ENCODE measurements at regions not wholly inside any gene's neighbourhood (a gene's known extent, or its start where the extent isn't known, plus 50 kb on each side); places are given as distances from the start of the nearest gene placed in this dataset.

DNA sequence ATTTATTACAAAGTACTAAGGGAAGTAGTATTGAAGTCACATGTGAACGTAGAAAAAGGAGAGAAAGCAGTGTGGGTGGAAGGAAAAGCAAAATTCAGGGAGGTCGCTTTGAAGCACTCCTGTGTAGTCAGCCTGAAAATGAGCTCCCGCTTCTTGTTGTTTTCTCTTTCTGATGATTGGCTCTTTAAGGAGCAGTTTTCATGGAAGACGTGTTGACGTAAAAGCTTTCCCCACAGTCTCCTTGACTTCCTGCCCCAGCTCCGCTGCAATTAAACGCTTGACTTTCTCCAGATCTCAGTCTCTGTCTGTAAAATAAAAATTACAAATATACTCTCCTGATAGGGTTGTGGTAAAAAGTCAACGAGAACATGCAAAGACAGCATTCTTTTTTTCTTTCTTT, 661.5 kb upstream of the ZP4 start:
- DNase-seq, result no peak
- no peak overlapping the region for H4K5ac ChIP-seq (ENCODE audit: insufficient read length, low read depth, low read length)
- H2BK5ac ChIP-seq (ENCODE audit: insufficient read length, low read length), result no peak overlapping the region
- H3K27me3 Mint-ChIP-seq (ENCODE audit: low read depth), result no peaks in the 10 kb centered on the region
- H2AK5ac ChIP-seq (ENCODE audit: insufficient read length, low read length), result no peak overlapping the region
- no peak overlapping the region for H3K4me3 Mint-ChIP-seq
- H3K27ac Mint-ChIP-seq, result peak overlapping the region in 1 of 3 experiments; percentile 49; a peak in 1 of 7 replicates
- H2BK20ac ChIP-seq (ENCODE audit: low read depth, low read length, poor library complexity, severe bottlenecking), result no peak overlapping the region
- H3K27me3 ChIP-seq (ENCODE audit: insufficient read depth, low read length), result no peaks in the 10 kb centered on the region
- peaks cover 0 to 4% of the 10 kb centered on the region in 2 experiments; a peak in 1 of 4 replicates for H3K4me1 Mint-ChIP-seq
- no peak overlapping the region for H3T11ph ChIP-seq (ENCODE audit: low read length)
- no peak overlapping the region for H3K56ac ChIP-seq (ENCODE audit: insufficient read length, low read depth, low read length)
- peaks cover 0 to 4% of the 10 kb centered on the region in 2 experiments; a peak in 2 of 5 replicates for H3K9me3 Mint-ChIP-seq
- no peak overlapping the region for H3K4ac ChIP-seq (ENCODE audit: low read depth, low read length)
- no peak overlapping the region for H2BK12ac ChIP-seq (ENCODE audit: insufficient read length, low read depth, low read length)
- no CpG with 5 or more reads among the region's 8 CpGs for WGBS (ENCODE audit: extremely low coverage, insufficient read length, low lambda C conversion rate)
- H3K23ac ChIP-seq (ENCODE audit: insufficient read length, low read depth, low read length), result no peak overlapping the region
- H3K4me2 ChIP-seq (ENCODE audit: insufficient read depth, insufficient read length, low read length), result no peak overlapping the region
- H2AFZ ChIP-seq (ENCODE audit: low read length), result peak overlapping the region; percentile 85
- no peak overlapping the region for H2BK15ac ChIP-seq (ENCODE audit: low read depth, low read length)
- no peaks in the 10 kb centered on the region for H4K20me1 ChIP-seq (ENCODE audit: control insufficient read depth, insufficient read depth, insufficient read length)
- no peak overlapping the region for H3K14ac ChIP-seq (ENCODE audit: insufficient read depth, low read length)
- no peaks in the 10 kb centered on the region for H3K79me1 ChIP-seq (ENCODE audit: insufficient read depth, low read depth, low read length, poor library complexity, severe bottlenecking)
- no peak overlapping the region for H2BK120ac ChIP-seq (ENCODE audit: low read depth, low read length, poor library complexity, severe bottlenecking)
- H3K4me1 ChIP-seq (ENCODE audit: insufficient read depth, low read length), result no peaks in the 10 kb centered on the region
- no peak overlapping the region for H4K8ac ChIP-seq (replicated peaks; ENCODE audit: insufficient read length, low read depth, low read length)
- TF ChIP-seq, protein P1, sequence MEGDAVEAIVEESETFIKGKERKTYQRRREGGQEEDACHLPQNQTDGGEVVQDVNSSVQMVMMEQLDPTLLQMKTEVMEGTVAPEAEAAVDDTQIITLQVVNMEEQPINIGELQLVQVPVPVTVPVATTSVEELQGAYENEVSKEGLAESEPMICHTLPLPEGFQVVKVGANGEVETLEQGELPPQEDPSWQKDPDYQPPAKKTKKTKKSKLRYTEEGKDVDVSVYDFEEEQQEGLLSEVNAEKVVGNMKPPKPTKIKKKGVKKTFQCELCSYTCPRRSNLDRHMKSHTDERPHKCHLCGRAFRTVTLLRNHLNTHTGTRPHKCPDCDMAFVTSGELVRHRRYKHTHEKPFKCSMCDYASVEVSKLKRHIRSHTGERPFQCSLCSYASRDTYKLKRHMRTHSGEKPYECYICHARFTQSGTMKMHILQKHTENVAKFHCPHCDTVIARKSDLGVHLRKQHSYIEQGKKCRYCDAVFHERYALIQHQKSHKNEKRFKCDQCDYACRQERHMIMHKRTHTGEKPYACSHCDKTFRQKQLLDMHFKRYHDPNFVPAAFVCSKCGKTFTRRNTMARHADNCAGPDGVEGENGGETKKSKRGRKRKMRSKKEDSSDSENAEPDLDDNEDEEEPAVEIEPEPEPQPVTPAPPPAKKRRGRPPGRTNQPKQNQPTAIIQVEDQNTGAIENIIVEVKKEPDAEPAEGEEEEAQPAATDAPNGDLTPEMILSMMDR (conservative IDR thresholded peaks at IDR 0.05), result no peak
- no peak overlapping the region for H3K18ac ChIP-seq (ENCODE audit: insufficient read length, low read depth, low read length)
- H3K9me3 ChIP-seq (ENCODE audit: control insufficient read depth, low read depth, low read length), result no peaks in the 10 kb centered on the region
- no peak overlapping the region for H3K27ac ChIP-seq (ENCODE audit: insufficient read length, low read depth, low read length)
- H3K79me2 ChIP-seq (ENCODE audit: insufficient read depth, low read length), result no peaks in the 10 kb centered on the region
- H3K9ac ChIP-seq (ENCODE audit: extremely low read depth, insufficient read length, low read length), result no peak overlapping the region
- H3K23me2 ChIP-seq (ENCODE audit: insufficient read length, low read depth, low read length, poor library complexity, severe bottlenecking), result no peaks in the 10 kb centered on the region
- no peak overlapping the region for H4K91ac ChIP-seq (ENCODE audit: insufficient read length, low read depth, low read length)
- peaks cover 0 to under 1% (median 0%) of the 10 kb centered on the region in 3 experiments; a peak in 1 of 7 replicates for H3K36me3 Mint-ChIP-seq (ENCODE audit: insufficient read depth in 1 of 3, low read depth in 3 of 3)
